ENCODE measurements at regions not wholly inside any gene's neighbourhood (a gene's known extent, or its start where the extent isn't known, plus 50 kb on each side); places are given as distances from the start of the nearest gene placed in this dataset.

GRCh38 chr13:62067821-62068220 lies 652.2 kb upstream of the PCDH20 start:
- no peaks in the 10 kb centered on the region for H3K36me3 ChIP-seq (ENCODE audit: control insufficient read depth, low read depth, low read length)

GRCh38 chr13:62065016-62065415 lies 649.4 kb upstream of the PCDH20 start:
- Histone ChIP-seq H3K27me3 (ENCODE audit: control insufficient read depth, insufficient read depth, low read length) (no peaks in the 10 kb centered on the region), H3K4me1 (ENCODE audit: control insufficient read depth, low read depth, low read length) (no peaks in the 10 kb centered on the region), H3K4me3 (ENCODE audit: low read length) (no peak overlapping the region), H3K9me3 (ENCODE audit: control insufficient read depth, low read depth, low read length) (no peaks in the 10 kb centered on the region), H3K36me3 (ENCODE audit: control insufficient read depth, low read depth, low read length) (no peaks in the 10 kb centered on the region), H3K9ac (ENCODE audit: low read length) (no peak overlapping the region), H3K27ac (ENCODE audit: low read length) (no peak overlapping the region)

More at GRCh38 chr13:62067821-62068220, 652.2 kb upstream of the PCDH20 start:
- Histone ChIP-seq H3K4me3 (ENCODE audit: low read length) (no peak overlapping the region), H3K9ac (ENCODE audit: low read length) (no peak overlapping the region), H3K4me1 (ENCODE audit: control insufficient read depth, low read depth, low read length) (no peaks in the 10 kb centered on the region), H3K27ac (ENCODE audit: low read length) (no peak overlapping the region), H3K9me3 (ENCODE audit: control insufficient read depth, low read depth, low read length) (no peaks in the 10 kb centered on the region), H3K27me3 (ENCODE audit: control insufficient read depth, insufficient read depth, low read length) (no peaks in the 10 kb centered on the region)

GRCh38 chr13:62061751-62062150 lies 646.1 kb upstream of the PCDH20 start:
- H3K4me3 ChIP-seq (ENCODE audit: low read length) = no peak overlapping the region
- H3K9me3 ChIP-seq (ENCODE audit: control insufficient read depth, low read depth, low read length) = no peaks in the 10 kb centered on the region
- H3K36me3 ChIP-seq (ENCODE audit: control insufficient read depth, low read depth, low read length) = no peaks in the 10 kb centered on the region
- H3K9ac ChIP-seq (ENCODE audit: low read length) = no peak overlapping the region
- H3K27me3 ChIP-seq (ENCODE audit: control insufficient read depth, insufficient read depth, low read length) = no peaks in the 10 kb centered on the region
- H3K27ac ChIP-seq (ENCODE audit: low read length) = no peak overlapping the region
- no peaks in the 10 kb centered on the region for H3K4me1 ChIP-seq (ENCODE audit: control insufficient read depth, low read depth, low read length)

GRCh38 chr13:62060570-62060969 lies 644.9 kb upstream of the PCDH20 start:
- Histone ChIP-seq H3K36me3 (ENCODE audit: control insufficient read depth, low read depth, low read length) (no peaks in the 10 kb centered on the region), H3K9me3 (ENCODE audit: control insufficient read depth, low read depth, low read length) (no peaks in the 10 kb centered on the region), H3K4me3 (ENCODE audit: low read length) (no peak overlapping the region), H3K27me3 (ENCODE audit: control insufficient read depth, insufficient read depth, low read length) (no peaks in the 10 kb centered on the region), H3K4me1 (ENCODE audit: control insufficient read depth, low read depth, low read length) (no peaks in the 10 kb centered on the region), H3K9ac (ENCODE audit: low read length) (no peak overlapping the region), H3K27ac (ENCODE audit: low read length) (no peak overlapping the region)

- Histone ChIP-seq H3K27me3 (ENCODE audit: control insufficient read depth, insufficient read depth, low read length) (no peaks in the 10 kb centered on the region), H3K4me1 (ENCODE audit: control insufficient read depth, low read depth, low read length) (no peaks in the 10 kb centered on the region), H3K27ac (ENCODE audit: low read length) (no peak overlapping the region), H3K4me3 (ENCODE audit: low read length) (no peak overlapping the region), H3K9me3 (ENCODE audit: control insufficient read depth, low read depth, low read length) (no peaks in the 10 kb centered on the region), H3K36me3 (ENCODE audit: control insufficient read depth, low read depth, low read length) (no peaks in the 10 kb centered on the region), H3K9ac (ENCODE audit: low read length) (no peak overlapping the region)
Observed at GRCh38 chr13:62057286-62057685, 641.6 kb upstream of the PCDH20 start.

GRCh38 chr13:62049992-62050391 lies 634.3 kb upstream of the PCDH20 start:
- H3K9me3 ChIP-seq (ENCODE audit: control insufficient read depth, low read depth, low read length) = peaks cover 8% of the 10 kb centered on the region
- no peak overlapping the region for H3K9ac ChIP-seq (ENCODE audit: low read length)
- no peaks in the 10 kb centered on the region for H3K36me3 ChIP-seq (ENCODE audit: control insufficient read depth, low read depth, low read length)
- H3K27me3 ChIP-seq (ENCODE audit: control insufficient read depth, insufficient read depth, low read length) = no peaks in the 10 kb centered on the region
- H3K4me3 ChIP-seq (ENCODE audit: low read length) = no peak overlapping the region
- H3K27ac ChIP-seq (ENCODE audit: low read length) = no peak overlapping the region
- H3K4me1 ChIP-seq (ENCODE audit: control insufficient read depth, low read depth, low read length) = no peaks in the 10 kb centered on the region

GRCh38 chr13:62046512-62046911 lies 630.9 kb upstream of the PCDH20 start:
- no peak overlapping the region for H3K27ac ChIP-seq (ENCODE audit: low read length)
- no peaks in the 10 kb centered on the region for H3K36me3 ChIP-seq (ENCODE audit: control insufficient read depth, low read depth, low read length)
- H3K9me3 ChIP-seq (ENCODE audit: control insufficient read depth, low read depth, low read length) = peaks cover 4% of the 10 kb centered on the region
- H3K4me3 ChIP-seq (ENCODE audit: low read length) = no peak overlapping the region
- no peak overlapping the region for H3K9ac ChIP-seq (ENCODE audit: low read length)
- H3K27me3 ChIP-seq (ENCODE audit: control insufficient read depth, insufficient read depth, low read length) = no peaks in the 10 kb centered on the region
- H3K4me1 ChIP-seq (ENCODE audit: control insufficient read depth, low read depth, low read length) = no peaks in the 10 kb centered on the region

- H3K27me3 ChIP-seq (ENCODE audit: control insufficient read depth, insufficient read depth, low read length) = no peaks in the 10 kb centered on the region
- peaks cover 2% of the 10 kb centered on the region for H3K9me3 ChIP-seq (ENCODE audit: control insufficient read depth, low read depth, low read length)
- no peak overlapping the region for H3K4me3 ChIP-seq (ENCODE audit: low read length)
- no peak overlapping the region for H3K27ac ChIP-seq (ENCODE audit: low read length)
- H3K4me1 ChIP-seq (ENCODE audit: control insufficient read depth, low read depth, low read length) = no peaks in the 10 kb centered on the region
- no peaks in the 10 kb centered on the region for H3K36me3 ChIP-seq (ENCODE audit: control insufficient read depth, low read depth, low read length)
- H3K9ac ChIP-seq (ENCODE audit: low read length) = no peak overlapping the region
Observed at GRCh38 chr13:62043600-62043999, 628.0 kb upstream of the PCDH20 start.

- Histone ChIP-seq H3K27me3 (ENCODE audit: control insufficient read depth, insufficient read depth, low read length) (no peaks in the 10 kb centered on the region), H3K9me3 (ENCODE audit: control insufficient read depth, low read depth, low read length) (no peaks in the 10 kb centered on the region)
Observed at GRCh38 chr13:62040806-62041205, 625.2 kb upstream of the PCDH20 start.

GRCh38 chr13:62040078-62040477 lies 624.4 kb upstream of the PCDH20 start:
- no peak overlapping the region for H3K4me3 ChIP-seq (ENCODE audit: low read length)
- H3K9me3 ChIP-seq (ENCODE audit: control insufficient read depth, low read depth, low read length) = no peaks in the 10 kb centered on the region
- no peak overlapping the region for H3K27ac ChIP-seq (ENCODE audit: low read length)
- no peak overlapping the region for H3K9ac ChIP-seq (ENCODE audit: low read length)
- H3K36me3 ChIP-seq (ENCODE audit: control insufficient read depth, low read depth, low read length) = no peaks in the 10 kb centered on the region
- H3K4me1 ChIP-seq (ENCODE audit: control insufficient read depth, low read depth, low read length) = no peaks in the 10 kb centered on the region
- no peaks in the 10 kb centered on the region for H3K27me3 ChIP-seq (ENCODE audit: control insufficient read depth, insufficient read depth, low read length)

More at GRCh38 chr13:62040806-62041205, 625.2 kb upstream of the PCDH20 start:
- no peaks in the 10 kb centered on the region for H3K4me1 ChIP-seq (ENCODE audit: control insufficient read depth, low read depth, low read length)
- H3K27ac ChIP-seq (ENCODE audit: low read length) = no peak overlapping the region
- no peaks in the 10 kb centered on the region for H3K36me3 ChIP-seq (ENCODE audit: control insufficient read depth, low read depth, low read length)
- no peak overlapping the region for H3K4me3 ChIP-seq (ENCODE audit: low read length)
- no peak overlapping the region for H3K9ac ChIP-seq (ENCODE audit: low read length)

- Histone ChIP-seq H3K4me3 (ENCODE audit: low read length) (no peak overlapping the region), H3K4me1 (ENCODE audit: control insufficient read depth, low read depth, low read length) (no peaks in the 10 kb centered on the region), H3K9me3 (ENCODE audit: control insufficient read depth, low read depth, low read length) (no peaks in the 10 kb centered on the region), H3K27ac (ENCODE audit: low read length) (no peak overlapping the region), H3K27me3 (ENCODE audit: control insufficient read depth, insufficient read depth, low read length) (no peaks in the 10 kb centered on the region), H3K9ac (ENCODE audit: low read length) (no peak overlapping the region), H3K36me3 (ENCODE audit: control insufficient read depth, low read depth, low read length) (no peaks in the 10 kb centered on the region)
Observed at GRCh38 chr13:62038214-62038613, 622.6 kb upstream of the PCDH20 start.

GRCh38 chr13:62035981-62036380 lies 620.3 kb upstream of the PCDH20 start:
- no peaks in the 10 kb centered on the region for H3K36me3 ChIP-seq (ENCODE audit: control insufficient read depth, low read depth, low read length)
- H3K9me3 ChIP-seq (ENCODE audit: control insufficient read depth, low read depth, low read length) = no peaks in the 10 kb centered on the region
- H3K27me3 ChIP-seq (ENCODE audit: control insufficient read depth, insufficient read depth, low read length) = no peaks in the 10 kb centered on the region
- no peak overlapping the region for H3K4me3 ChIP-seq (ENCODE audit: low read length)
- no peak overlapping the region for H3K9ac ChIP-seq (ENCODE audit: low read length)
- peaks cover 4% of the 10 kb centered on the region for H3K4me1 ChIP-seq (ENCODE audit: control insufficient read depth, low read depth, low read length)
- no peak overlapping the region for H3K27ac ChIP-seq (ENCODE audit: low read length)
